ENCODE measurements at regions not wholly inside any gene's neighbourhood (a gene's known extent, or its start where the extent isn't known, plus 50 kb on each side); places are given as distances from the start of the nearest gene placed in this dataset.

DNA sequence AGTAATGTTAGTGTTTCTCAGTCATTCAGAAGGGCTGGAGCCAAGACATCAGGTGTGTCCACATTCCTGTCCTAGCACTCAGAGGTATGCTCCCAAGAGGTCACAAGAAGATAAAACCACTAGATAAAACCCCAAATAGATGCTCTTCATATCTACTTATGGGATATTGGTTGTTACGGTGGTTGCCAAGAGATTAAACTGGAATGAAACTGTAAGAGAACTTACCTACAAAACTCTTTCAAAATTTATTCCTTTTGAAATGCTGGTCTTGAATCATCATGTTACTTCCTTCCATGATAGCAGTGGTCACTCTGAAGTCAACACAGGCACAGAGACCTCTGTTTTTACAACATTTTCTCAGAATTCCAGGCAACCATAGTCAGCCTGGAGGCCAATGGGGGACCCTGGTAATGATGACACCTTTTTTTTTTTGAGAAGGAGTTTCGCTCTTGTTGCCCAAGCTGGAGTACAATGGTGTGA lies 122.4 kb upstream of the WSCD1 start:
- Histone ChIP-seq H4K91ac (ENCODE audit: insufficient read depth, low read depth, low read length) (no peak overlapping the region), H4K5ac (ENCODE audit: low read depth, low read length) (no peak overlapping the region), H3K4ac (ENCODE audit: low read depth, low read length) (no peak overlapping the region), H3K27me3 (ENCODE audit: control insufficient read depth, insufficient read depth, low read length) (no peaks in the 10 kb centered on the region; the same call in 1 of the 2 replicates), H3K4me1 (ENCODE audit: control insufficient read depth, insufficient read depth, low read length) (no peaks in the 10 kb centered on the region), H3K56ac (ENCODE audit: extremely low read depth, insufficient read depth, low read length) (no peak overlapping the region), H3K9me1 (ENCODE audit: insufficient read depth, low read length) (no peaks in the 10 kb centered on the region), H2BK15ac (ENCODE audit: low read depth, low read length) (no peak overlapping the region), H3K9ac (ENCODE audit: low read depth, low read length) (no peak overlapping the region), H4K20me1 (ENCODE audit: insufficient read depth, low read length) (no peaks in the 10 kb centered on the region), H3K27ac (ENCODE audit: insufficient read depth, low read length) (no peak overlapping the region), H2BK120ac (ENCODE audit: low read depth, low read length) (no peak overlapping the region), H2BK5ac (ENCODE audit: low read depth, low read length, poor library complexity, severe bottlenecking) (no peak overlapping the region), H2AFZ (replicated peaks; ENCODE audit: low read length, poor library complexity) (no peak overlapping the region), H2AK5ac (ENCODE audit: low read depth, low read length) (no peak overlapping the region), H3K36me3 (ENCODE audit: control insufficient read depth, insufficient read depth, low read length) (no peaks in the 10 kb centered on the region), H3K23ac (ENCODE audit: low read depth, low read length) (no peak overlapping the region), H3K18ac (ENCODE audit: low read depth, low read length) (no peak overlapping the region), H4K8ac (ENCODE audit: low read depth in 2 of 2, low read length in 2 of 2) (no peak overlapping the region), H3K4me3 (ENCODE audit: insufficient read depth, low read depth, low read length) (no peak overlapping the region), H3K79me1 (ENCODE audit: low read depth in 1 of 2, low read length in 2 of 2) (no peaks in the 10 kb centered on the region), H3K14ac (replicated peaks; ENCODE audit: low read depth, low read length) (no peak overlapping the region), H2BK20ac (ENCODE audit: low read depth, low read length) (no peak overlapping the region), H2AK9ac (replicated peaks; ENCODE audit: low read depth, low read length, poor library complexity) (no peak overlapping the region), H3K4me2 (ENCODE audit: low read depth, low read length) (no peak overlapping the region), H3K9me3 (ENCODE audit: control insufficient read depth, insufficient read depth, low read length) (peaks cover 2% of the 10 kb centered on the region; the same call in 1 of the 2 replicates)
- intact Hi-C loops (cut with micrococcal nuclease) (no loop called here), dilution Hi-C loops (cut with HindIII; ENCODE audit: low sequenced_read_pairs, unreplicated experiment) (no loop called here), in situ Hi-C loops (cut with MboI; ENCODE audit: low sequenced_read_pairs) (no loop called here)
- POLR2A ChIA-PET (ENCODE audit: unreplicated experiment) = no interaction called here
- no peak for TF ChIP-seq RAD21 (IDR thresholded peaks at IDR 0.05; ENCODE audit: low read length)
- no peak for TF ChIP-seq FOS (IDR thresholded peaks at IDR 0.05; ENCODE audit: low read depth, low read length)
- no peak for TF ChIP-seq NFE2L2 (IDR thresholded peaks at IDR 0.05; ENCODE audit: low read depth, low read length)
- TF ChIP-seq, protein P1, sequence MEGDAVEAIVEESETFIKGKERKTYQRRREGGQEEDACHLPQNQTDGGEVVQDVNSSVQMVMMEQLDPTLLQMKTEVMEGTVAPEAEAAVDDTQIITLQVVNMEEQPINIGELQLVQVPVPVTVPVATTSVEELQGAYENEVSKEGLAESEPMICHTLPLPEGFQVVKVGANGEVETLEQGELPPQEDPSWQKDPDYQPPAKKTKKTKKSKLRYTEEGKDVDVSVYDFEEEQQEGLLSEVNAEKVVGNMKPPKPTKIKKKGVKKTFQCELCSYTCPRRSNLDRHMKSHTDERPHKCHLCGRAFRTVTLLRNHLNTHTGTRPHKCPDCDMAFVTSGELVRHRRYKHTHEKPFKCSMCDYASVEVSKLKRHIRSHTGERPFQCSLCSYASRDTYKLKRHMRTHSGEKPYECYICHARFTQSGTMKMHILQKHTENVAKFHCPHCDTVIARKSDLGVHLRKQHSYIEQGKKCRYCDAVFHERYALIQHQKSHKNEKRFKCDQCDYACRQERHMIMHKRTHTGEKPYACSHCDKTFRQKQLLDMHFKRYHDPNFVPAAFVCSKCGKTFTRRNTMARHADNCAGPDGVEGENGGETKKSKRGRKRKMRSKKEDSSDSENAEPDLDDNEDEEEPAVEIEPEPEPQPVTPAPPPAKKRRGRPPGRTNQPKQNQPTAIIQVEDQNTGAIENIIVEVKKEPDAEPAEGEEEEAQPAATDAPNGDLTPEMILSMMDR (conservative IDR thresholded peaks at IDR 0.05; ENCODE audit: low read depth, low read length) = no peak
- TF ChIP-seq MAFK (IDR thresholded peaks at IDR 0.05; ENCODE audit: low read depth, low read length) = no peak
- no peak for TF ChIP-seq SMC3 (IDR thresholded peaks at IDR 0.05; ENCODE audit: low read depth, low read length)
- no peak for TF ChIP-seq RFX5 (IDR thresholded peaks at IDR 0.05; ENCODE audit: low read depth, low read length)
- no peak for TF ChIP-seq POLR2A (IDR thresholded peaks at IDR 0.05; ENCODE audit: low read depth, low read length)
- TF ChIP-seq MXI1 (IDR thresholded peaks at IDR 0.05; ENCODE audit: borderline replicate concordance, low read depth, low read length) = no peak
- no peak for TF ChIP-seq CEBPB (IDR thresholded peaks at IDR 0.05; ENCODE audit: low read depth, low read length)
- CTCF ChIA-PET = no interaction called here
- no peak for ATAC-seq (ENCODE audit: low read depth)
- no peak for DNase-seq
- BruUV-seq (replicated peaks) = no TSS peak
- WGBS, 2 experiments (ENCODE audit: extremely low coverage in 2 of 2, insufficient read length in 1 of 2) = no CpG with 5 or more reads among the region's 2 CpGs
